Left lung (tissue), 4 donors: ENCODE measurements at regions not wholly inside any gene's neighbourhood (a gene's known extent, or its start where the extent isn't known, plus 50 kb on each side); places are given as distances from the start of the nearest gene placed in this dataset.

Experiments
- ATAC-seq: fragments of 200-7000 bp; cut with Tn5 transposase; one replicate; pipeline ENCODE4 v1.9.1; 2020; ENCODE audit warnings: moderate library complexity
- DNase-seq, 4 donors: peaks; one replicate each; pipeline ENCODE4 v3.0.0-alpha.2; 2013 to 2020
- H3K27ac ChIP-seq, 2 donors: fragments of 200-600 bp; sonication (generic) in 1 of 2; one replicate each; pipeline versions ENCODE4 v1.5.0 to v1.8.0; 2020 to 2021
- H3K27me3 ChIP-seq, 2 donors: fragments of 200-600 bp; sonication (generic) in 1 of 2; one replicate each; pipeline versions ENCODE4 v1.5.0 to v1.8.0; 2020 to 2021
- H3K36me3 ChIP-seq, 2 donors: fragments of 200-600 bp; sonication (generic) in 1 of 2; one replicate each; pipeline versions ENCODE4 v1.5.0 to v1.8.0; 2020 to 2021
- H3K4me1 ChIP-seq, 2 donors: fragments of 200-600 bp; one replicate each; pipeline ENCODE4 v1.8.0; 2021
- H3K4me3 ChIP-seq, 2 donors: fragments of 200-600 bp; sonication (generic) in 1 of 2; one replicate each; pipeline versions ENCODE4 v1.5.0 to v1.8.0; 2020 to 2021; ENCODE audit warnings: mild to moderate bottlenecking in 1 of 2
- H3K9me3 ChIP-seq, 2 donors: fragments of 200-600 bp; sonication (generic) in 1 of 2; one replicate each; pipeline versions ENCODE4 v1.5.0 to v1.8.0; 2020 to 2021
- CTCF ChIP-seq, 2 donors: fragments of 200-600 bp; sonication (generic) in 1 of 2; IDR thresholded peaks; one replicate each; pipeline versions ENCODE4 v1.5.0 to v1.8.0; 2021; ENCODE audit warnings: antibody characterized with exemption in 2 of 2
- intact Hi-C, 2 donors: fragments of 100-400 bp; cut with DNase I; formaldehyde crosslinking; loops; one replicate each; pipeline versions ENCODE4 v1.11.2 to v1.14.2; 2022
- donor health status: DM: no; HTN: yes; CAD: no.
- donor health status: DM: no; HTN: no; CAD: no.

GRCh38 chr5:100432741-100433140, 102.4 kb upstream of the FAM174A start:
- Histone ChIP-seq H3K27me3 (no peaks in the 10 kb centered on the region), H3K27ac (no peak overlapping the region), H3K9me3 (no peaks in the 10 kb centered on the region), H3K36me3 (no peaks in the 10 kb centered on the region), H3K4me1 (no peaks in the 10 kb centered on the region), H3K4me3 (no peak overlapping the region)
- no peak for ATAC-seq
- no peak for TF ChIP-seq CTCF (IDR thresholded peaks at IDR 0.05)
- DNase-seq, result no peak
- intact Hi-C loops, result no loop called here

GRCh38 chr5:100430268-100431195, 104.6 kb upstream of the FAM174A start:
- Histone ChIP-seq H3K9me3 (peaks cover 0 to 3% of the 10 kb centered on the region in 2 donors), H3K36me3 (no peaks in the 10 kb centered on the region), H3K27me3 (no peaks in the 10 kb centered on the region), H3K4me1 (no peaks in the 10 kb centered on the region), H3K4me3 (no peak overlapping the region), H3K27ac (no peak overlapping the region)
- intact Hi-C loops, result no loop called here
- ATAC-seq, result peak; percentile 87
- DNase-seq, result peak in 2 of 4 donors; percentile 35 to 58
- TF ChIP-seq CTCF (IDR thresholded peaks at IDR 0.05), result peak; percentile 73 to 92

GRCh38 chr5:100424787-100425186, 110.4 kb upstream of the FAM174A start:
- intact Hi-C loops, result no loop called here
- ATAC-seq, result no peak
- Histone ChIP-seq H3K9me3 (peaks cover 0 to 19% of the 10 kb centered on the region in 2 donors), H3K27ac (no peak overlapping the region), H3K4me1 (no peaks in the 10 kb centered on the region), H3K27me3 (no peaks in the 10 kb centered on the region), H3K4me3 (no peak overlapping the region), H3K36me3 (no peaks in the 10 kb centered on the region)
- no peak for TF ChIP-seq CTCF (IDR thresholded peaks at IDR 0.05)
- DNase-seq, result no peak

- TF ChIP-seq CTCF (IDR thresholded peaks at IDR 0.05), result no peak
- Histone ChIP-seq H3K4me3 (no peak overlapping the region), H3K36me3 (no peaks in the 10 kb centered on the region), H3K4me1 (no peaks in the 10 kb centered on the region), H3K27ac (no peak overlapping the region), H3K27me3 (no peaks in the 10 kb centered on the region), H3K9me3 (peaks cover 0 to 19% of the 10 kb centered on the region in 2 donors)
- DNase-seq (no peak), ATAC-seq (no peak)
- intact Hi-C loops, result no loop called here
Measured at GRCh38 chr5:100424017-100424416, 111.2 kb upstream of the FAM174A start.

- no peak overlapping the region for H3K27ac ChIP-seq
- H3K36me3 ChIP-seq, result no peaks in the 10 kb centered on the region
- H3K4me3 ChIP-seq, result no peak overlapping the region
- no peaks in the 10 kb centered on the region for H3K4me1 ChIP-seq
- no peaks in the 10 kb centered on the region for H3K27me3 ChIP-seq
- DNase-seq (no peak), ATAC-seq (no peak)
- peaks cover 0 to 19% of the 10 kb centered on the region in 2 donors for H3K9me3 ChIP-seq
- intact Hi-C loops, result no loop called here
- TF ChIP-seq CTCF (IDR thresholded peaks at IDR 0.05), result no peak
Measured at GRCh38 chr5:100423330-100423729, 111.8 kb upstream of the FAM174A start.
